GM18519 (cell line): ENCODE measurements at regions not wholly inside any gene's neighbourhood (a gene's known extent, or its start where the extent isn't known, plus 50 kb on each side); places are given as distances from the start of the nearest gene placed in this dataset.

ENCODE experiments used
- ATAC-seq: cut with Tn5 transposase; IDR thresholded peaks from one replicate; pipeline ENCODE4 v1.9.1; 2021; ENCODE audit warnings: mild to moderate bottlenecking, moderate library complexity; ENCODE audit not compliant: unreplicated experiment, low FRiP score

GRCh38 chr13:80133631-80134261 lies 207.2 kb downstream of the SPRY2 start:
- no peak for ATAC-seq

DNA sequence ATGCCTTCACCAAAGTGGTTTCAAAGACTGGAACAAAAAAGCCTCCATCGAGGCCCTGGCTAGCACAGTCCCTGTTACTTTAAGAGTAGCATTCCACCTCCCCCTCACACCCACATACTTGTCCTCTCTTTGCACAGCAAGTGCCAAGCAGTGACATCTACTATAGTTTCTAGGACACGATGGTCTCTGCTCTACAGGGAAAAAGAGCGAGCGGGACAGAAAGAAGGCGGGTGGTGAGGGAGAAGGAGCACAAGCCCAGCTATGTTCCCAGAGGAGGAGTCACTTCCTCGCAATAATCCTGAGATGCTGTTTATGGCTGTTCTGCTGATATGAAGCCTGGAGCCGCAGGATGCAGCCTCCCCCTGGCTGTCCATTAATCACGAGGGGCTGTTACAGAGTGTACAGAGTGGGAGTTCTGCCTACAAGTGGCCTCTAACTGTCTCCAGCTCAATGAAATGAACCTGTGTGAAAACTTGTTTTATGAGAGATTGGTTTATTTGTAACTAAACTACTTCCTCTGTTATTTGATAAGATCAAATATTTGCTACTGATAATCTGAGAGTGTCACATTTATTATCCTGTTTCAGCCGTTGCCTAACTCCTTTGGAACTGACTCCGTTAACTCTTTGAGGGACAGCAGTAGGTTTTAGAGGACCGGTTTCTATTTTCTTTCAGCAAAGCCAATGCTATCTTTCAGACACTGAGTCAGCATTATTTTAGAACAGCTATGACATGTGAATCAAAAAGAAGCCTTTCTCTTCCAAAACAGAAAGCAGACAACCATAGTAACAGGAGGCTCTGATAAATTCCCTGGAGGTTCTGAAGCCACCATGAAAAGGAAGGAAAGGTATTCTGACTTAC lies 208.0 kb downstream of the SPRY2 start:
- ATAC-seq = no peak

- no peak for ATAC-seq
These were observed 209.7 kb downstream of the SPRY2 start for GRCh38 chr13:80131204-80131603.

DNA sequence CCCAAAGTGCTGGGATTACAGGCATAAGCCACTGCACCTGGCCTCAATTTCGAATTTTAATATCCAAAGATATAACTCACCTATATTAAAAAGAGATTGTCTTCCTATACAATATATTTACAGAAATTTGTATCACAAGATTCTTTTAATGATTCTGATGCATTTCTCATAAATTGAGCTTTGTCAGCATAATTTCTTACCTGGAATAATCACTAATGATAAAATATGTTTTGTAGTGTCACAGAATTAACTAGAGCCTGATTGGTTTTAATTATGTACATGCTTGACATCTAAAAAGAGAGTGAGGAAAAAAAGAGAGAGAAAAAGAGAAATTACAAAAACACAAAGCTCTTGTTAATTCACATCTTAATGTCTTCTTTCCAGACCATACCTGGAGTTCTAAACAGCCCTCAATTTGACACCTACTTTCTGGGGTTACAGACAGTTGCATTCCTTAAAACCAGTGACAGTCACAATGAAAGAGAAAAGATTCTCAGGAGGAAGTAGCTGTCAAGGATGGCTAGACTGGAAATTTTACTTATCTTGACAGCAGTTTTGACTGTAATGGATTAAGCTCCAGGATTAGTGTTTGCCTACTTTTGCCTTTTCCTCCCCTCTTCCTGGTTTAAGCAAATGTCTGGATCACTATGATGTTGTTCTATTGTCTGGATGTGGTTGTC lies 214.4 kb downstream of the SPRY2 start:
- ATAC-seq = no peak

- no peak for ATAC-seq
These were observed 217.0 kb downstream of the SPRY2 start for GRCh38 chr13:80123945-80124344.

DNA sequence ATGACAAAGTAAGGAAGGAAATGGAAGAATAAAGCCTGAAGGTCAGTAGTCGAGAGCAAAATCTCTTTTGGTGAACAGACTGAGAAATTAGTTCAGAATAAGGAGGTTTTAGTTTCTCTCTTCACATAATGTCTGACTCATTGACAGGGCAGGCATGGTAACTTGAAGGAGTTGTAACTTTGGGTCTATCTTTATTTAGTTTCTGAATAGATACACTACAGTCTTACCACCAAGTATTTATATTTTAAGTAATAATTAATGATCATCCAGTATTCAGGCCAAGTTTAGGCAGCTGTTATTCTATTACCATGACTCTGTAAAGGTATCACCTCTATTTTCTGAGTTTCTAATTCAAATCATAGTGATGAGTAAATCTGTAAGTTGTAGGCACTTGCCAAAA lies 219.9 kb downstream of the SPRY2 start:
- ATAC-seq = no peak

- ATAC-seq = no peak
These were observed 222.4 kb downstream of the SPRY2 start for GRCh38 chr13:80118506-80118905.

- no peak for ATAC-seq
These were observed 222.8 kb downstream of the SPRY2 start for GRCh38 chr13:80118099-80118498.

GRCh38 chr13:80117515-80117914 lies 223.4 kb downstream of the SPRY2 start:
- ATAC-seq = no peak

GRCh38 chr13:80116107-80116506 lies 224.8 kb downstream of the SPRY2 start:
- ATAC-seq = no peak

GRCh38 chr13:80115616-80116015 lies 225.3 kb downstream of the SPRY2 start:
- no peak for ATAC-seq

- no peak for ATAC-seq
These were observed 227.0 kb downstream of the SPRY2 start for GRCh38 chr13:80113714-80114454.

DNA sequence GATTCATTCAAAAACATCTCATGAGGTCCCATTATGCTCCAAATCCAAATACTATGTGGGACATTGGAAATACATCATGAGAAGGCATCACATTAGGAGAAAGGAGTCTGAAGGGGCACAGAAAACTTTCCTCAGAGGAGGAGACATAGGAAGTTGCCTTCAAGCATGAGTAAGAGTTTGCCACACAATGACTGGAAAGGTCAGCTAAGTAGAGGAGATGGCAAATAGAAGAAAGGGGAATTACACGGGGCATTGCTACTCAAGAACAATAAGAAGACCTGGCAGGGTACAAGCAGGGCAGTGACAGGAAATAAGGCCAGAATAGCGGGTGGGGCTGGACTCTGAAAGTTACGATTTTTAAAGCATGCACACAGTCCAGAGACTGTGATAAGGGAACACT lies 231.6 kb downstream of the SPRY2 start:
- no peak for ATAC-seq

DNA sequence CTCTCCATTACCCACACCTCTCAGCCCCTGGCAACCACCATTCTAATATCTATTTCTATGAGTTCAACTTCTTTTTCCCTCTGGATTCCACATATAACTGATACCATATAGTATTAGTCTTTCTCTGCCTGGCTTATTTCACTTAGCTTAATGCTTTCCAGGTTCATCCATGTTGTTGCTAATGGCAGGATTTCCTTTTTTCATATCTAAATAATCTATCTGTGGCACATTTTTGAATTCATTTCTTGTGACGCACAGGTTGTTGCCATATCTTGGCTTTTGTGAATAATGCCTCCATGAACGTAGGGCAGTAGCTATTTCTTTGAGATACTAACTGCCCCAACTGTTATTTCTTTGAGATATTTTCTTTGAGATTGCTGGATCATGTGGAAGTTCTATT lies 235.6 kb downstream of the SPRY2 start:
- no peak for ATAC-seq

GRCh38 chr13:80101040-80101439 lies 239.9 kb downstream of the SPRY2 start:
- ATAC-seq = no peak

DNA sequence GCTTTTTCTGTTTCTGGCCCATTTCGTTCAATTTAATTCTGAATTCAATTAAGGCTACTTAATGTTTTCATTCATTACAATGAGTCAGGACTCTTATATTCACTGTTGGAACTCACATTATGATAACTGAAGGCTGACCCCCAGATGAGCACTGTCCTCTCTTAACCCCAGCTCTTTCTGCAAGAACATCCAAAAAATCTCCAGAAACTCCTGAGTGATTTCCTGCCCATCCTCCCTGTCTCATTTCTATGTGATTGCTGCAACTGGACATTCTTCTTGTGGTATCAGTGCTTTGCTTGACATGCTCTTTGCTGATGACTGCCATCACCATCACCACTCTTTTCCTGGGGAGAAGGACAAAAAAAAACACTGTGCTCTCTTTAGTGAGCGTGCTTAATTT lies 240.3 kb downstream of the SPRY2 start:
- no peak for ATAC-seq

GRCh38 chr13:80097561-80097960 lies 243.4 kb downstream of the SPRY2 start:
- no peak for ATAC-seq

GRCh38 chr13:80096383-80096782 lies 244.5 kb downstream of the SPRY2 start:
- ATAC-seq = no peak

DNA sequence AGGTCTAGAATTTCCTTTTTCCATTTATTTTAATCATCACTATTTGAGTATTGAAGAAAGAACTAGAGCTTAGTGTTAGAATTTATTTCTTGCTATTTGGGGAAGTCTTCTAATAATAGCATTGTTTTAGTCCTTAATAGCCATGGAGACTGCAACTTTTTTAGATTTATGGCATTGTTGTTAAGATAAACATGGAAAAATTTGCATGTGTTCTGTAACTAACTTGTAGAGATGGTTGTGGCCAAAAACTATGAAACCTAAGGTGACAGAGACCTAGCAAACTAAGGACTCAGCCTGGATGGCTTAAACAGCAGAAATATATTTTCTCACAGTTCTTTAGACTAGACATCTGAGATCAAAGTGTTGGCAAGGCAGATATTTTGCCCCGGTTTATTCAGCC lies 246.4 kb downstream of the SPRY2 start:
- ATAC-seq = no peak

DNA sequence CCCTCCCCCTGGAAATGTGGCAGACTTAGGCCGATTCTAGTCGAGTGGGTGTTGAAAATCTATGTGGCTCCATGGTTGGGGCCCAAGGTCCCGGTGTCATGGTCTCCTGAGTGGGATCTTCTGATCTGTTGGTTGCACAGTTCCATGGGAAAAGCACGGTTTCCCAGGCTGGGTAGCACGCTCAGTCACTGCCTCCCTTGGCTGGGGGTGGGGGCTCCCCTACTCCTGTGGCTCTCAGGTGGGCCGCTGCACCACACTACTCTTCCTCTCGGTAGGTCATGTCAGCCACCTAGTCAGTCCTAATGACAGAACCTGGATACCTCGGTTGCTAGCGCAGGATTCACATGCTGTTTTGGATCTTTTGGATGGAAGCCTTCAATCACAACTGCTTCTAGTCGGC lies 247.0 kb downstream of the SPRY2 start:
- no peak for ATAC-seq

DNA sequence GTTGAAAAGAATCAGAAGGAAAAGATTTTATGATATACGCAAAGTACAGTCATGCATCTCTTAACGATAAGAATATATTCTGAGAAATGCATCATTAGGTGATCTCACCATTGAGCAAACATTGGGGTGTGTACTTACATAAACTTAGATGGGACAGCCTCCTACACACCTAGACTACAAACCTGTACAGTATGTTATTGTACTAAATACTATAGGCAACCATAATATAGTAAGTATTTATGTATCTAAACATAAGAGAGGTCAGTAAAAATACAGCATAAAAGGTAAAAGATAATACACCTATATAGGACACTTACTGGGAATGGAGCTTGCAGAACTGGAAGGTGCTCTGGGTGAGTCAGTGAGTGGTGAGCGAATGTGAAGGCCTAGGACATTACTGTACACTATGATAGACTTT lies 254.6 kb downstream of the SPRY2 start:
- ATAC-seq = no peak
